T47D (cell line): ENCODE measurements at regions not wholly inside any gene's neighbourhood (a gene's known extent, or its start where the extent isn't known, plus 50 kb on each side); places are given as distances from the start of the nearest gene placed in this dataset.

ENCODE experiments used
- DNase-seq, 2 experiments: peaks; one replicate each; pipeline versions ENCODE4 v3.0.0 to v3.0.0-alpha.2; 2011 to 2012; ENCODE audit warnings: low read depth in 1 of 2, low spot score in 1 of 2
- JUND ChIP-seq: IDR thresholded peaks from 2 replicates; pipeline ENCODE4 v1.6.1; 2012; ENCODE audit warnings: low read depth
- in situ Hi-C: cut with HindIII; loops from 2 replicates; pipeline ENCODE4 v1.10.0; 2016; ENCODE audit warnings: low sequenced_read_pairs, low pct_unique_long_range_greater_than_20kb

GRCh38 chr1:81174052-81174451 is 626.7 kb upstream of the ADGRL2 start:
- no peak for DNase-seq
- TF ChIP-seq JUND, result no peak
- in situ Hi-C loops, result no loop called here

DNA sequence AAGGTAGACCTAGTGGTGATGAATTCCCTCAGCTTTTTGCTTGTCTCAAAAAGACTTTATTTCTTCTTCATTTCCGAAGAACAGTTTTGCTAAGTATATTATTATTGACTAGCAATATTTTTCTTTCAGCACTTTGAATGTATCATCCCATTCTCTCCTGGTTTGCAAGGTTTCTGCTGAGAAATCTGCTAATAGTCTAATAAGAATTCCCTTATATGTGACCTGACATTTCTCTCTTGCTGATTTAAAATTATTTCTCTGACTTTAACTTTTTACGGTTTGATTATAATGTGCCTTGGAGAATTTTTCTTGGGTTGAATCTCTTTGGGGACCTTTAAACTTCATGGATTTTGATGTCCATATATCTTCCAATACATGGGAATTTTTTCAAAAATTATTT is 628.3 kb upstream of the ADGRL2 start:
- TF ChIP-seq JUND, result no peak
- in situ Hi-C loops, result no loop called here

GRCh38 chr1:81170721-81171120 is 630.0 kb upstream of the ADGRL2 start:
- in situ Hi-C loops, result no loop called here
- no peak for DNase-seq
- TF ChIP-seq JUND, result no peak

More for the DNA sequence above, 628.3 kb upstream of the ADGRL2 start:
- DNase-seq, result no peak

- in situ Hi-C loops, result no loop called here
- DNase-seq, result no peak
- no peak for TF ChIP-seq JUND
Observed at GRCh38 chr1:81165963-81166362, 634.8 kb upstream of the ADGRL2 start.

GRCh38 chr1:81160696-81161095 is 640.0 kb upstream of the ADGRL2 start:
- in situ Hi-C loops, result no loop called here
- TF ChIP-seq JUND, result no peak
- DNase-seq, result no peak

GRCh38 chr1:81158592-81158991 is 642.1 kb upstream of the ADGRL2 start:
- TF ChIP-seq JUND, result no peak
- no peak for DNase-seq
- in situ Hi-C loops, result no loop called here

- TF ChIP-seq JUND, result no peak
- DNase-seq, result no peak
- in situ Hi-C loops, result no loop called here
Observed at GRCh38 chr1:81157686-81158085, 643.0 kb upstream of the ADGRL2 start.

- no peak for DNase-seq
- TF ChIP-seq JUND, result no peak
- in situ Hi-C loops, result no loop called here
Observed at GRCh38 chr1:81156887-81157286, 643.8 kb upstream of the ADGRL2 start.

DNA sequence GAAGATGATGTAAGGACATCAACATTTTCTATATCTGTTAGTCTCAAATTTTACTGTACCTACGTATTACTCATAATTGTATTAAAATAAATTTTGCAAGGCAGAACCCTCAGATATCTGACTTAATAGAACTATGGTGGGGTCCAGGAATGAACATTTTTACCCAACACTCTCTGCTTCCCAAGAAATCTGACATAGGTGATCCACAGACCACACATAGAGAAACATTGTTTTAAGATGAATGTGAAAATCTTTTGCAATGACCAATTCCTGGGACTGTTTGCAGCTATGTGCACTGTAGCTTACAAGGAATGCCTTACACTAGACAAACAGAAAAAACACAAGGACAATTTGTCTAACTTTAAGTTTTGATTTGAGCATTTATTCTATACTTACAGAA is 645.6 kb upstream of the ADGRL2 start:
- in situ Hi-C loops, result no loop called here

DNA sequence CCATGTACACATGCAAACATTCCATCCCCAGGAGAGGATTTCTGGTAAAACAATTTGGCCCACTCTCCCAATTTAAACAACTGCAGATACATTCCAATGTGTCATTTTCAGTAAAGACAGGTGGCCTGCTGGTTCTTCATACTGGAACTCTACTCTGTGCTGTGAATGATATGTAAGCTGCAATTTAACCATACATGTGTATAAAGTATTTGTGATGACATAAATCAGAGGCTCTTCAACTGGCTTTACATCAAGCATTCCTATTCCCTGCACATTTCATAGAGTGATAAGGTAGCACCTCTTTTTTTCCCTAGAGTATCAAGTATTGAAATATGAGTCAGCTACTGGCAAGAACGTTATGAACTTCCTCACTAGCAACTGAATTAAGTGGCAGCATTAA is 649.5 kb upstream of the ADGRL2 start:
- in situ Hi-C loops, result no loop called here

More for the DNA sequence above, 645.6 kb upstream of the ADGRL2 start:
- TF ChIP-seq JUND, result no peak
- no peak for DNase-seq

GRCh38 chr1:81149649-81150325 is 650.9 kb upstream of the ADGRL2 start:
- in situ Hi-C loops, result no loop called here
- no peak for TF ChIP-seq JUND
- DNase-seq, result no peak

More for the DNA sequence above, 649.5 kb upstream of the ADGRL2 start:
- TF ChIP-seq JUND, result no peak
- no peak for DNase-seq

GRCh38 chr1:81144240-81144825 is 656.4 kb upstream of the ADGRL2 start:
- in situ Hi-C loops, result no loop called here
- no peak for DNase-seq
- no peak for TF ChIP-seq JUND

GRCh38 chr1:81142099-81142826 is 658.5 kb upstream of the ADGRL2 start:
- no peak for DNase-seq
- no peak for TF ChIP-seq JUND
- in situ Hi-C loops, result no loop called here
